ENCODE measurements at regions not wholly inside any gene's neighbourhood (a gene's known extent, or its start where the extent isn't known, plus 50 kb on each side); places are given as distances from the start of the nearest gene placed in this dataset.

GRCh38 chr12:47410862-47411261 is 295.0 kb downstream of the RPAP3 start:
- Histone ChIP-seq H3K27me3 (ENCODE audit: insufficient read depth) (no peaks in the 10 kb centered on the region), H3K9me2 (ENCODE audit: insufficient read depth) (no peaks in the 10 kb centered on the region), H3F3A (replicated peaks; ENCODE audit: low read depth) (no peaks in the 10 kb centered on the region), H3K27ac (ENCODE audit: low read depth) (no peak overlapping the region), H2AFZ (no peak overlapping the region), H3K79me2 (replicated peaks; ENCODE audit: insufficient read depth) (no peaks in the 10 kb centered on the region), H3K4me1 (ENCODE audit: insufficient read depth) (0 out of 2 replicates have a peak, but pooled peaks cover 8% of the 10 kb centered on the region), H3K36me3 (ENCODE audit: insufficient read depth) (no peaks in the 10 kb centered on the region), H3K4me2 (no peak overlapping the region), H3K4me3 (no peak overlapping the region), H4K20me1 (replicated peaks; ENCODE audit: insufficient read depth) (no peaks in the 10 kb centered on the region)
- DNase-seq (ENCODE audit: low spot score) (no peak), ATAC-seq (no peak)
- Mint-ChIP-seq H3K27ac (no peak overlapping the region), H3K4me1 (peaks cover 9% of the 10 kb centered on the region), H3K36me3 (ENCODE audit: low read depth) (no peaks in the 10 kb centered on the region; the same call in 2 of the 3 replicates), H3K27me3 (ENCODE audit: insufficient read depth, low read depth, poor library complexity) (no peaks in the 10 kb centered on the region), H3K9me3 (no peaks in the 10 kb centered on the region; the same call in 1 of the 3 replicates), H3K4me3 (no peak overlapping the region)
- TF ChIP-seq EZH2phosphoT487 (IDR thresholded peaks at IDR 0.05; ENCODE audit: unreplicated experiment) (no peak), EZH2 (IDR thresholded peaks at IDR 0.05; ENCODE audit: low read depth, unreplicated experiment) (no peak), ZNF462 (CRISPR knock-in tag; IDR thresholded peaks at IDR 0.05) (no peak), CTCF (conservative IDR thresholded peaks at IDR 0.05; ENCODE audit: low read depth in 2 of 2) (no peak), JUNB (IDR thresholded peaks at IDR 0.05; ENCODE audit: unreplicated experiment) (no peak), ZNF331 (CRISPR knock-in tag; IDR thresholded peaks at IDR 0.05; ENCODE audit: low read depth) (no peak), NANOG (IDR thresholded peaks at IDR 0.05; ENCODE audit: borderline replicate concordance) (no peak), ZNF114 (CRISPR knock-in tag; IDR thresholded peaks at IDR 0.05) (no peak), STAT1 (IDR thresholded peaks at IDR 0.05; ENCODE audit: unreplicated experiment) (no peak), REST (IDR thresholded peaks at IDR 0.05; ENCODE audit: unreplicated experiment) (no peak), CREB1 (CRISPR knock-in tag; IDR thresholded peaks at IDR 0.05; ENCODE audit: low read depth) (no peak), POLR2AphosphoS5 (IDR thresholded peaks at IDR 0.05; ENCODE audit: low read depth) (no peak), ETS1 (IDR thresholded peaks at IDR 0.05) (no peak)

Measured in GM23338 (cell line).